ENCODE measurements at regions not wholly inside any gene's neighbourhood (a gene's known extent, or its start where the extent isn't known, plus 50 kb on each side); places are given as distances from the start of the nearest gene placed in this dataset.
A peak's percentile ranks its signal among the peaks of the same experiment; 100 is the strongest.

DNA sequence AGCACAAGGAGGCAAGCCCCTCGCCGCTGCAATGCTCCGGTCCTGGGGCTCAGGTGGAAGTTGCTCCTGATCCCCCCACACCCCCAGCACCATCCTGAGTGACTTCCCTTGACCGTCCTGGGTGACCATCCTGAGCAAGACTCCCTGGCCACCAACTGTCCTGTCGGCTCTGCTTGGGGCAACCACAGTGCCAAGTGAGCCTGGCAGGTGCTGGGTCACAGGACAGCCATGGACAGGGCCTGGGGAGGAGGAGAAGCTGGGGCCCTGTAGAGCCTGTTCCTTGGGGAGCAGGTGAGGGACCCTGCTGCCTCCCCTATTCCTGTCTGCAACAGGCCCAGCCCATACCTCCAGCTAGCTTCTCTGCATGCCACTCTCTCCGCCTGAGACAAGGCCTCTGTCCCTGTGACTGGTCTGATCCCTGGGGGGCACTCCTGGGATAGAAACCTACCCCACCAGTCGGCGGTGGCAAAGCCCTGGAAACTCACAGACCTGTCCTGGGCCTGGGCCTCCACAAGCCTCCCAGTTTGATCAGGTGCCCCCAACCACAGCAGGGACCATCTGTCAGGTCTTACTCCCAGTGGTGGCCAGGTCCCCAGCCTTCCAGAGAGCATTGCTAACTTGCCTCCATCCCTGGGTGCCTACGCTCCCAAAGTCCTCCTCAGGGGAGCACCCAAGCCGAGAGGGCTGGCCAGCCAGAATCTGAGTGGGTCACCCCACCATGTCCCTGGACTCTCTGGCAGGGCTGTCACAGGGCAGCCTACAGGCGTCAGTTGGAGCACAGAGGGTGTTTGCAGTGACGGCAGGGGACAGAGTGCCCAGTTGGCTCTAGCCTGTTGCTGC is 68.7 kb upstream of the WNT7B start:
- ATAC-seq: peak; percentile 5; the same call in 1 of the 3 replicates
- H3K27ac ChIP-seq (ENCODE audit: low read depth): no peak overlapping the region
- H3K4me1 ChIP-seq (ENCODE audit: insufficient read depth): peaks cover 10% of the 10 kb centered on the region
- no peaks in the 10 kb centered on the region for H3F3A ChIP-seq (replicated peaks; ENCODE audit: low read depth)
- peak overlapping the region; percentile 56 for H3K4me3 ChIP-seq
- no peaks in the 10 kb centered on the region for H3K79me2 ChIP-seq (replicated peaks; ENCODE audit: insufficient read depth)
- peak overlapping the region; percentile 83 for H3K4me2 ChIP-seq
- H2AFZ ChIP-seq: peak overlapping the region; percentile 95
- Mint-ChIP-seq H3K36me3 (ENCODE audit: low read depth) (no peaks in the 10 kb centered on the region), H3K4me3 (peak overlapping the region; percentile 62), H3K4me1 (peaks cover 8% of the 10 kb centered on the region), H3K9me3 (no peaks in the 10 kb centered on the region; the same call in 2 of the 3 replicates), H3K27me3 (ENCODE audit: insufficient read depth, low read depth, poor library complexity) (peaks cover 30% of the 10 kb centered on the region), H3K27ac (no peak overlapping the region)
- H3K36me3 ChIP-seq (ENCODE audit: insufficient read depth): no peaks in the 10 kb centered on the region
- peaks cover 32% of the 10 kb centered on the region for H3K27me3 ChIP-seq (ENCODE audit: insufficient read depth)
- no peaks in the 10 kb centered on the region for H4K20me1 ChIP-seq (replicated peaks; ENCODE audit: insufficient read depth)
- no peak for DNase-seq (ENCODE audit: low spot score)
- TF ChIP-seq STAT1 (IDR thresholded peaks at IDR 0.05; ENCODE audit: unreplicated experiment): no peak
- TF ChIP-seq, protein P1, sequence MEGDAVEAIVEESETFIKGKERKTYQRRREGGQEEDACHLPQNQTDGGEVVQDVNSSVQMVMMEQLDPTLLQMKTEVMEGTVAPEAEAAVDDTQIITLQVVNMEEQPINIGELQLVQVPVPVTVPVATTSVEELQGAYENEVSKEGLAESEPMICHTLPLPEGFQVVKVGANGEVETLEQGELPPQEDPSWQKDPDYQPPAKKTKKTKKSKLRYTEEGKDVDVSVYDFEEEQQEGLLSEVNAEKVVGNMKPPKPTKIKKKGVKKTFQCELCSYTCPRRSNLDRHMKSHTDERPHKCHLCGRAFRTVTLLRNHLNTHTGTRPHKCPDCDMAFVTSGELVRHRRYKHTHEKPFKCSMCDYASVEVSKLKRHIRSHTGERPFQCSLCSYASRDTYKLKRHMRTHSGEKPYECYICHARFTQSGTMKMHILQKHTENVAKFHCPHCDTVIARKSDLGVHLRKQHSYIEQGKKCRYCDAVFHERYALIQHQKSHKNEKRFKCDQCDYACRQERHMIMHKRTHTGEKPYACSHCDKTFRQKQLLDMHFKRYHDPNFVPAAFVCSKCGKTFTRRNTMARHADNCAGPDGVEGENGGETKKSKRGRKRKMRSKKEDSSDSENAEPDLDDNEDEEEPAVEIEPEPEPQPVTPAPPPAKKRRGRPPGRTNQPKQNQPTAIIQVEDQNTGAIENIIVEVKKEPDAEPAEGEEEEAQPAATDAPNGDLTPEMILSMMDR (conservative IDR thresholded peaks at IDR 0.05; ENCODE audit: low read depth in 2 of 2): no peak
- H3K9me2 ChIP-seq (ENCODE audit: insufficient read depth): no peaks in the 10 kb centered on the region

DNA sequence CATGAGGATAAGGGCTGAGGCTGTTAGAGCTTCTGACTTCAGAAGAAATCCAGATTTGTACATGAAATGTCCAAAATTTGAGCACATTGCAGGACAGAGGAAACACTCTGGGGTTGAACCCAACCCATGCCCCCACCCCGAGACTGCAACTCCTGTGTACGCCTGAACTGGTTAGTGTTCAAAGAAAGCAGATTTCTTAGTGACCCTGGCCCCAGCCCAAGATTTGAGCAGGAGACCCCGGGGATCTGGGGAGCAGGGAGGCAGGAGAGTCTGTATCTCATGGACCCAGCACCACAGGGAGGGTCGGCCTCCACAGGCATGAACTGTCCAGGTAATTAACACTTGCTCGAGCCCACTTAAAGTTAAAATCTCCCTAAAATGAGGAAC is 69.3 kb upstream of the WNT7B start:
- H4K20me1 ChIP-seq (replicated peaks; ENCODE audit: insufficient read depth): no peaks in the 10 kb centered on the region
- H3K27ac Mint-ChIP-seq: no peak overlapping the region

More for the DNA sequence above, 69.3 kb upstream of the WNT7B start:
- Histone ChIP-seq H3K4me2 (no peak overlapping the region), H3F3A (replicated peaks; ENCODE audit: low read depth) (no peaks in the 10 kb centered on the region), H3K27ac (ENCODE audit: low read depth) (no peak overlapping the region), H3K79me2 (replicated peaks; ENCODE audit: insufficient read depth) (no peaks in the 10 kb centered on the region), H3K9me2 (ENCODE audit: insufficient read depth) (no peaks in the 10 kb centered on the region), H3K27me3 (ENCODE audit: insufficient read depth) (peaks cover 32% of the 10 kb centered on the region), H3K4me3 (no peak overlapping the region), H3K4me1 (ENCODE audit: insufficient read depth) (peaks cover 10% of the 10 kb centered on the region), H3K36me3 (ENCODE audit: insufficient read depth) (no peaks in the 10 kb centered on the region), H2AFZ (no peak overlapping the region)
- H3K4me1 Mint-ChIP-seq: peaks cover 8% of the 10 kb centered on the region
- no peaks in the 10 kb centered on the region; the same call in 2 of the 3 replicates for H3K9me3 Mint-ChIP-seq
- H3K36me3 Mint-ChIP-seq (ENCODE audit: low read depth): no peaks in the 10 kb centered on the region
- H3K4me3 Mint-ChIP-seq: no peak overlapping the region
- DNase-seq (ENCODE audit: low spot score): no peak
- H3K27me3 Mint-ChIP-seq (ENCODE audit: insufficient read depth, low read depth, poor library complexity): peaks cover 30% of the 10 kb centered on the region
- ATAC-seq: no peak
- no peak for TF ChIP-seq NANOG (IDR thresholded peaks at IDR 0.05; ENCODE audit: borderline replicate concordance)
- TF ChIP-seq POLR2AphosphoS5 (IDR thresholded peaks at IDR 0.05; ENCODE audit: low read depth): no peak
- TF ChIP-seq, protein P2, sequence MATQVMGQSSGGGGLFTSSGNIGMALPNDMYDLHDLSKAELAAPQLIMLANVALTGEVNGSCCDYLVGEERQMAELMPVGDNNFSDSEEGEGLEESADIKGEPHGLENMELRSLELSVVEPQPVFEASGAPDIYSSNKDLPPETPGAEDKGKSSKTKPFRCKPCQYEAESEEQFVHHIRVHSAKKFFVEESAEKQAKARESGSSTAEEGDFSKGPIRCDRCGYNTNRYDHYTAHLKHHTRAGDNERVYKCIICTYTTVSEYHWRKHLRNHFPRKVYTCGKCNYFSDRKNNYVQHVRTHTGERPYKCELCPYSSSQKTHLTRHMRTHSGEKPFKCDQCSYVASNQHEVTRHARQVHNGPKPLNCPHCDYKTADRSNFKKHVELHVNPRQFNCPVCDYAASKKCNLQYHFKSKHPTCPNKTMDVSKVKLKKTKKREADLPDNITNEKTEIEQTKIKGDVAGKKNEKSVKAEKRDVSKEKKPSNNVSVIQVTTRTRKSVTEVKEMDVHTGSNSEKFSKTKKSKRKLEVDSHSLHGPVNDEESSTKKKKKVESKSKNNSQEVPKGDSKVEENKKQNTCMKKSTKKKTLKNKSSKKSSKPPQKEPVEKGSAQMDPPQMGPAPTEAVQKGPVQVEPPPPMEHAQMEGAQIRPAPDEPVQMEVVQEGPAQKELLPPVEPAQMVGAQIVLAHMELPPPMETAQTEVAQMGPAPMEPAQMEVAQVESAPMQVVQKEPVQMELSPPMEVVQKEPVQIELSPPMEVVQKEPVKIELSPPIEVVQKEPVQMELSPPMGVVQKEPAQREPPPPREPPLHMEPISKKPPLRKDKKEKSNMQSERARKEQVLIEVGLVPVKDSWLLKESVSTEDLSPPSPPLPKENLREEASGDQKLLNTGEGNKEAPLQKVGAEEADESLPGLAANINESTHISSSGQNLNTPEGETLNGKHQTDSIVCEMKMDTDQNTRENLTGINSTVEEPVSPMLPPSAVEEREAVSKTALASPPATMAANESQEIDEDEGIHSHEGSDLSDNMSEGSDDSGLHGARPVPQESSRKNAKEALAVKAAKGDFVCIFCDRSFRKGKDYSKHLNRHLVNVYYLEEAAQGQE (IDR thresholded peaks at IDR 0.05; ENCODE audit: unreplicated experiment): no peak
- TF ChIP-seq, protein P3, sequence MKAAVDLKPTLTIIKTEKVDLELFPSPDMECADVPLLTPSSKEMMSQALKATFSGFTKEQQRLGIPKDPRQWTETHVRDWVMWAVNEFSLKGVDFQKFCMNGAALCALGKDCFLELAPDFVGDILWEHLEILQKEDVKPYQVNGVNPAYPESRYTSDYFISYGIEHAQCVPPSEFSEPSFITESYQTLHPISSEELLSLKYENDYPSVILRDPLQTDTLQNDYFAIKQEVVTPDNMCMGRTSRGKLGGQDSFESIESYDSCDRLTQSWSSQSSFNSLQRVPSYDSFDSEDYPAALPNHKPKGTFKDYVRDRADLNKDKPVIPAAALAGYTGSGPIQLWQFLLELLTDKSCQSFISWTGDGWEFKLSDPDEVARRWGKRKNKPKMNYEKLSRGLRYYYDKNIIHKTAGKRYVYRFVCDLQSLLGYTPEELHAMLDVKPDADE (IDR thresholded peaks at IDR 0.05): no peak
- no peak for TF ChIP-seq CREB1 (CRISPR knock-in tag; IDR thresholded peaks at IDR 0.05; ENCODE audit: low read depth)
- no peak for TF ChIP-seq STAT1 (IDR thresholded peaks at IDR 0.05; ENCODE audit: unreplicated experiment)
- TF ChIP-seq ZNF331 (CRISPR knock-in tag; IDR thresholded peaks at IDR 0.05; ENCODE audit: low read depth): no peak
- no peak for TF ChIP-seq JUNB (IDR thresholded peaks at IDR 0.05; ENCODE audit: unreplicated experiment)
- no peak for TF ChIP-seq EZH2phosphoT487 (IDR thresholded peaks at IDR 0.05; ENCODE audit: unreplicated experiment)

Measured in GM23338 (cell line).